ENCODE measurements at regions not wholly inside any gene's neighbourhood (a gene's known extent, or its start where the extent isn't known, plus 50 kb on each side); places are given as distances from the start of the nearest gene placed in this dataset.

- no peak for DNase-seq
Measured at GRCh38 chr10:8504499-8504898, 450.0 kb downstream of the GATA3 start.

- no peak for DNase-seq
Measured at GRCh38 chr10:8507156-8507555, 452.7 kb downstream of the GATA3 start.

- DNase-seq = no peak
Measured at GRCh38 chr10:8508882-8509281, 454.4 kb downstream of the GATA3 start.

- no peak for DNase-seq
Measured at GRCh38 chr10:8510471-8510870, 456.0 kb downstream of the GATA3 start.

- DNase-seq = no peak
Measured at GRCh38 chr10:8511026-8511425, 456.5 kb downstream of the GATA3 start.

GRCh38 chr10:8513155-8514147, 459.0 kb downstream of the GATA3 start:
- no peak for DNase-seq

- DNase-seq = no peak
Measured at GRCh38 chr10:8520382-8520781, 465.9 kb downstream of the GATA3 start.

- no peak for DNase-seq
Measured at GRCh38 chr10:8527773-8528172, 473.3 kb downstream of the GATA3 start.

GRCh38 chr10:8531116-8531515, 476.6 kb downstream of the GATA3 start:
- DNase-seq = no peak

GRCh38 chr10:8532647-8533046, 478.2 kb downstream of the GATA3 start:
- no peak for DNase-seq

GRCh38 chr10:8533462-8533861, 479.0 kb downstream of the GATA3 start:
- no peak for DNase-seq

- DNase-seq = no peak
Measured at GRCh38 chr10:8534096-8534495, 479.6 kb downstream of the GATA3 start.

GRCh38 chr10:8534891-8535290, 480.4 kb downstream of the GATA3 start:
- no peak for DNase-seq

- no peak for DNase-seq
Measured at GRCh38 chr10:8539056-8539455, 484.6 kb downstream of the GATA3 start.

- no peak for DNase-seq
Measured at GRCh38 chr10:8543361-8544056, 489.0 kb downstream of the GATA3 start.

- DNase-seq = no peak
Measured at GRCh38 chr10:8544057-8544380, 489.5 kb downstream of the GATA3 start.

- DNase-seq = no peak
Measured at GRCh38 chr10:8544500-8544899, 490.0 kb downstream of the GATA3 start.

GRCh38 chr10:8554574-8554973, 500.1 kb downstream of the GATA3 start:
- DNase-seq = no peak

GRCh38 chr10:8556321-8556720, 501.8 kb downstream of the GATA3 start:
- no peak for DNase-seq

- DNase-seq = no peak
Measured at GRCh38 chr10:8563478-8563877, 509.0 kb downstream of the GATA3 start.

GRCh38 chr10:8566737-8567136, 512.2 kb downstream of the GATA3 start:
- no peak for DNase-seq

GRCh38 chr10:8568401-8568800, 513.9 kb downstream of the GATA3 start:
- DNase-seq = no peak

- DNase-seq = no peak
Measured at GRCh38 chr10:8575620-8576019, 521.1 kb downstream of the GATA3 start.

GRCh38 chr10:8576281-8576680, 521.8 kb downstream of the GATA3 start:
- DNase-seq = no peak

All from CD4-positive, alpha-beta T cell treated with Interleukin-17A for 4 hours (primary cell).